GM12878 (cell line): ENCODE measurements at regions not wholly inside any gene's neighbourhood (a gene's known extent, or its start where the extent isn't known, plus 50 kb on each side); places are given as distances from the start of the nearest gene placed in this dataset.

ENCODE experiments used
- ATAC-seq: fragments of 200-7000 bp; cut with Tn5 transposase; 3 replicates; pipeline ENCODE4 v1.9.1; 2020; ENCODE audit warnings: mild to moderate bottlenecking, moderate library complexity
- BruUV-seq: library from RNA; stranded (reverse); fragments of 400-500 nt; replicated peaks from 2 replicates; lab custom pipeline; 2021; lab: Mats Ljungman, UMichigan
- CTCF ChIA-PET: fragments of 300-600 bp; sonication (Branson Sonifier 250); formaldehyde crosslinking; extraction: SDS; loops from one replicate; lab custom pipeline; 2021; ENCODE audit warnings: inconsistent platforms; lab: Yijun Ruan, JAX
- POLR2A ChIA-PET: fragments of 350-600 bp; formaldehyde crosslinking; extraction: SDS; loops from one replicate; lab custom pipeline; 2021; ENCODE audit warnings: inconsistent platforms; lab: Charles Lee
- RAD21 ChIA-PET: fragments of 300-600 bp; sonication (Branson Sonifier 250); formaldehyde crosslinking; loops from one replicate; lab custom pipeline; 2023; ENCODE audit warnings: antibody characterized with exemption; ENCODE audit not compliant: unreplicated experiment; lab: Charles Lee
- SMC1A ChIA-PET: fragments of 300-600 bp; sonication (Branson Sonifier 250); formaldehyde crosslinking; loops from one replicate; lab custom pipeline; 2023; ENCODE audit not compliant: unreplicated experiment, uncharacterized antibody; lab: Charles Lee
- DNase-seq: peaks from one replicate; pipeline ENCODE4 v3.0.0-alpha.2; 2011; ENCODE audit warnings: low read depth, low spot score
- FAIRE-seq: peaks from 3 replicates; lab custom pipeline; 2011; peaks lifted over from hg19 to GRCh38; lab: Jason Lieb, UNC
- H2AFZ ChIP-seq: 2 replicates; pipeline ENCODE4 v1.6.0; 2011; ENCODE audit warnings: low read depth, low read length, control low read depth; ENCODE audit not compliant: control insufficient read depth
- H3K27ac ChIP-seq: 2 replicates; pipeline ENCODE4 v1.5.1; 2011; ENCODE audit warnings: control low read depth; ENCODE audit not compliant: control insufficient read depth, insufficient read depth
- H3K27me3 ChIP-seq, 2 experiments: replicated peaks in 1 of 2; 2 replicates each; pipeline versions ENCODE4 v1.6.0 to v1.6.1; 2011; ENCODE audit warnings: low read length in 1 of 2; ENCODE audit not compliant: control insufficient read depth in 2 of 2, insufficient read depth in 2 of 2
- H3K36me3 ChIP-seq, 2 experiments: 2 replicates each; pipeline ENCODE4 v1.5.1; 2011; ENCODE audit warnings: low read length in 1 of 2; ENCODE audit not compliant: control insufficient read depth in 2 of 2, insufficient read depth in 2 of 2
- H3K4me1 ChIP-seq: 2 replicates; pipeline ENCODE4 v1.6.1; 2011; ENCODE audit warnings: mild to moderate bottlenecking, low read length, moderate library complexity, mixed read lengths; ENCODE audit not compliant: control insufficient read depth, insufficient read depth
- H3K4me2 ChIP-seq: 2 replicates; pipeline ENCODE4 v1.6.0; 2011; ENCODE audit warnings: control low read depth; ENCODE audit not compliant: control insufficient read depth, insufficient read depth
- H3K4me3 ChIP-seq: fragments of 200-600 bp; sonication (generic); 2 replicates; pipeline ENCODE4 v1.5.1; 2016
- H3K79me2 ChIP-seq: 2 replicates; pipeline ENCODE4 v1.6.0; 2011; ENCODE audit warnings: low read length; ENCODE audit not compliant: control insufficient read depth, insufficient read depth
- H3K9ac ChIP-seq: 2 replicates; pipeline ENCODE4 v1.8.0; 2011; ENCODE audit warnings: low read length, control low read depth, mixed read lengths; ENCODE audit not compliant: control insufficient read depth, insufficient read depth
- H3K9me3 ChIP-seq: replicated peaks from 3 replicates; pipeline ENCODE4 v1.5.1; 2011; ENCODE audit warnings: mild to moderate bottlenecking, low read length; ENCODE audit not compliant: control insufficient read depth, insufficient read depth
- H4K20me1 ChIP-seq: 2 replicates; pipeline ENCODE4 v1.6.0; 2011; ENCODE audit not compliant: control insufficient read depth, insufficient read depth
- BCL11A ChIP-seq: IDR thresholded peaks from 2 replicates; pipeline ENCODE4 v1.6.1; 2011; ENCODE audit warnings: low read depth, low read length
- CREB1 ChIP-seq: IDR thresholded peaks from 2 replicates; pipeline ENCODE4 v1.6.1; 2012; ENCODE audit warnings: low read depth, mild to moderate bottlenecking, inconsistent platforms
- CTCF ChIP-seq, 3 experiments: IDR thresholded peaks in 2 of 3; conservative IDR thresholded peaks in 1 of 3; 2 replicates each; pipeline ENCODE4 v1.5.1; 2011; ENCODE audit warnings: low read depth in 3 of 3, low read length in 3 of 3, mild to moderate bottlenecking in 3 of 3, control low read depth in 2 of 3, moderate library complexity in 2 of 3, inconsistent platforms in 1 of 3, mixed read lengths in 1 of 3; ENCODE audit not compliant: control insufficient read depth in 2 of 3, insufficient read depth in 1 of 3; ENCODE audit errors: extremely low read depth in 1 of 3
- KDM1A ChIP-seq: fragments of 200-600 bp; sonication (generic); IDR thresholded peaks from 2 replicates; pipeline ENCODE4 v1.6.1; 2016; ENCODE audit warnings: borderline replicate concordance
- KLF5 ChIP-seq: fragments of 450-650 bp; IDR thresholded peaks from 2 replicates; pipeline ENCODE4 v1.6.1; 2014; ENCODE audit warnings: mild to moderate bottlenecking; ENCODE audit not compliant: partially characterized antibody
- MTA2 ChIP-seq: fragments of 450-650 bp; IDR thresholded peaks from 2 replicates; pipeline ENCODE4 v1.6.1; 2016; ENCODE audit warnings: low read depth, mild to moderate bottlenecking, moderate library complexity
- NFXL1 ChIP-seq: fragments of 450-650 bp; IDR thresholded peaks from 2 replicates; pipeline ENCODE4 v1.6.1; 2017; ENCODE audit warnings: antibody characterized with exemption, mild to moderate bottlenecking, borderline replicate concordance
- NR2C1 ChIP-seq: fragments of 450-650 bp; IDR thresholded peaks from 2 replicates; pipeline ENCODE4 v1.6.1; 2017; ENCODE audit warnings: antibody characterized with exemption, mild to moderate bottlenecking, moderate library complexity
- NR2F1 ChIP-seq: fragments of 450-650 bp; conservative IDR thresholded peaks from 2 replicates; pipeline ENCODE4 v1.6.1; 2017; ENCODE audit warnings: mild to moderate bottlenecking
- POLR2AphosphoS5 ChIP-seq: IDR thresholded peaks from 2 replicates; pipeline ENCODE4 v1.6.1; 2011; ENCODE audit warnings: mild to moderate bottlenecking, low read length, inconsistent platforms
- RBBP5 ChIP-seq: fragments of 200-600 bp; sonication (generic); conservative IDR thresholded peaks from 2 replicates; pipeline ENCODE4 v1.6.1; 2016
- SP1 ChIP-seq: IDR thresholded peaks from one replicate; pipeline ENCODE4 v1.6.1; 2011; ENCODE audit warnings: low read depth, low read length
- SUPT20H ChIP-seq: IDR thresholded peaks from 2 replicates; pipeline ENCODE4 v1.6.1; 2011; ENCODE audit warnings: low read depth, mild to moderate bottlenecking, low read length, moderate library complexity, borderline replicate concordance; ENCODE audit not compliant: control insufficient read depth
- ZNF622 ChIP-seq: fragments of 450-650 bp; IDR thresholded peaks from 2 replicates; pipeline ENCODE4 v1.6.1; 2017; ENCODE audit warnings: mild to moderate bottlenecking, inconsistent platforms
- WGBS: methylation state at CpG from one replicate; pipeline ENCODE4 v1.1.6; 2016; ENCODE audit warnings: low lambda C conversion rate; ENCODE audit not compliant: insufficient replicate concordance, insufficient coverage; ENCODE audit errors: missing lambda C conversion rate; 5-methylcytosine and 5-hydroxymethylcytosine counted together
- in situ Hi-C: fragments of 300-500 bp; cut with MboI; formaldehyde crosslinking; loops from 9 replicates; pipeline ENCODE4 v1.14.3; 2018; ENCODE audit warnings: mixed read lengths
- intact Hi-C: fragments of 100-400 bp; cut with micrococcal nuclease; formaldehyde crosslinking; loops from one replicate; pipeline ENCODE4 v1.14.2; 2022; ENCODE audit not compliant: unreplicated experiment

DNA sequence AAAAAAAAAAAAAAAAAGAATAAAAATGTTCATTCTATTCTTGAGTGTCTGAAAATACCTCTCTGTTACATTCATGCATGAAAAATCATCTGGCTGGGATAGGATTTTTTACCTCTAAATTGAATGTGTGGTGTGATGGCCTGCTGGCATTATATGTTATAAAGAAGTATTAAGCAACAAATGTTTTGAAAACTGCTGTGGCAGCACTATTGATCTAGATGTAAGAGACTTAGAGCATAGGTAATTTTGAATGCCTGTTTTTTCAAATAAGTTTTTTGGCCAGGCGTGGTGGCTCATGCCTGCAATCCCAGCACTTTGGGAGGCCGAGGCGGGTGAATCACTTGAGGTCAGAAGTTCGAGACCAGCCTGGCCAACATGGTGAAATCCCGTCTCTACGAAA is 147.0 kb upstream of the LINC00305 start:
- no peaks in the 10 kb centered on the region for H3K4me1 ChIP-seq
- WGBS = 57% methylated on average over 6 of the region's 6 CpGs
- no TSS peak for BruUV-seq
- no peak overlapping the region for H3K27ac ChIP-seq
- in situ Hi-C loops (no loop called here), intact Hi-C loops (no loop called here)
- DNase-seq (no peak), FAIRE-seq (no peak), ATAC-seq (no peak)
- H3K9ac ChIP-seq = no peak overlapping the region
- H3K4me2 ChIP-seq = no peak overlapping the region
- no peak overlapping the region for H2AFZ ChIP-seq
- no peaks in the 10 kb centered on the region for H3K9me3 ChIP-seq
- ChIA-PET POLR2A (no interaction called here), CTCF (no interaction called here), SMC1A (no interaction called here), RAD21 (no interaction called here)
- H3K36me3 ChIP-seq = no peaks in the 10 kb centered on the region
- H3K79me2 ChIP-seq = no peaks in the 10 kb centered on the region
- no peak overlapping the region for H3K4me3 ChIP-seq
- no peaks in the 10 kb centered on the region for H3K27me3 ChIP-seq
- H4K20me1 ChIP-seq = no peaks in the 10 kb centered on the region
- TF ChIP-seq BCL11A (no peak), CREB1 (no peak), RBBP5 (no peak), KDM1A (no peak), SUPT20H (no peak), POLR2AphosphoS5 (no peak)

GRCh38 chr18:64294967-64295366 is 146.1 kb upstream of the LINC00305 start:
- WGBS = 3% methylated on average over 4 of the region's 4 CpGs
- BruUV-seq = no TSS peak
- ChIA-PET POLR2A (no interaction called here), RAD21 (no interaction called here), CTCF (interaction anchor here (0.6 kb wide), 1 partner anchor 311 kb away, joined by 3 read pairs; no protein-coding TSS in a partner anchor), SMC1A (no interaction called here)
- Histone ChIP-seq H3K79me2 (no peaks in the 10 kb centered on the region), H3K4me2 (no peak overlapping the region), H3K9me3 (no peaks in the 10 kb centered on the region), H3K4me3 (no peak overlapping the region), H3K27me3 (no peaks in the 10 kb centered on the region), H3K27ac (no peak overlapping the region), H3K36me3 (no peaks in the 10 kb centered on the region), H3K9ac (no peak overlapping the region), H2AFZ (no peak overlapping the region), H3K4me1 (no peaks in the 10 kb centered on the region), H4K20me1 (no peaks in the 10 kb centered on the region)
- FAIRE-seq (no peak), DNase-seq (no peak), ATAC-seq (peak; percentile 89)
- intact Hi-C loops (no loop called here), in situ Hi-C loops (no loop called here)
- TF ChIP-seq NR2F1 = no peak
- TF ChIP-seq SP1 = no peak
- no peak for TF ChIP-seq KLF5
- no peak for TF ChIP-seq MTA2
- no peak for TF ChIP-seq NFXL1
- no peak for TF ChIP-seq NR2C1
- no peak for TF ChIP-seq BCL11A
- TF ChIP-seq CTCF (IDR thresholded peaks at IDR 0.05 in 2 of 3, conservative IDR thresholded peaks at IDR 0.05 in 1 of 3; ENCODE audit: control insufficient read depth in 2 of 3, extremely low read depth in 1 of 3, insufficient read depth in 1 of 3, low read depth in 3 of 3, low read length in 3 of 3) = no peak
- TF ChIP-seq ZNF622 = no peak
